Stimulated activated CD8-positive, alpha-beta memory T cell treated with anti-CD3 and anti-CD28 coated beads, Interleukin-12 subunit alpha, Interleukin-12 subunit beta, amount 100 ng/mL, for 4 hours (primary cell): ENCODE measurements at regions not wholly inside any gene's neighbourhood (a gene's known extent, or its start where the extent isn't known, plus 50 kb on each side); places are given as distances from the start of the nearest gene placed in this dataset.
"Not testable (repeated sequence)": the region's sequence is repeated elsewhere in the genome, so short reads cannot be mapped to it uniquely, and the experiment has no call there.

Experiments
- DNase-seq: peaks from one replicate; pipeline ENCODE4 v3.0.0-alpha.2; 2020; ENCODE audit warnings: low read depth

- DNase-seq: not testable (repeated sequence)
Observed at GRCh38 chr15:20267051-20267730, 274.4 kb downstream of the GOLGA6L6 start.

DNA sequence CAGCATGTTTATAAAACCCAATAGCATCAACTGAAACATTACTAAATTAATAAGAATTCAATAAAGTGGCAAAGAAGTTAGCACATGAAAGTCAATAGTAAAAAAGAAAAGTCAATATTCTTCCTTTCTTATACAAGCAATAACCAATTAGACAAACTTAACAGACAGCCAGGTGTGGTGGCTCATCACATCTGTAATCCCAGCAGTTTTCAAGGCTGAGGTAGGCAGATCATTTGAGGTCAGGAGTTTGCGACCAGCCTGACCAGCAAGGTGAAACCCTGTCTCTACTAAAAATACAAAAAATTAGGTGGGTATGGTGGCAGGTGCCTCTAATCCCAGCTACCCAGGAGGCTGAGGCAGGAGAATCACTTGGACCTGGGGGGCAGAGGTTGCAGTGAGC is 275.9 kb downstream of the GOLGA6L6 start:
- DNase-seq: not testable (repeated sequence)

DNA sequence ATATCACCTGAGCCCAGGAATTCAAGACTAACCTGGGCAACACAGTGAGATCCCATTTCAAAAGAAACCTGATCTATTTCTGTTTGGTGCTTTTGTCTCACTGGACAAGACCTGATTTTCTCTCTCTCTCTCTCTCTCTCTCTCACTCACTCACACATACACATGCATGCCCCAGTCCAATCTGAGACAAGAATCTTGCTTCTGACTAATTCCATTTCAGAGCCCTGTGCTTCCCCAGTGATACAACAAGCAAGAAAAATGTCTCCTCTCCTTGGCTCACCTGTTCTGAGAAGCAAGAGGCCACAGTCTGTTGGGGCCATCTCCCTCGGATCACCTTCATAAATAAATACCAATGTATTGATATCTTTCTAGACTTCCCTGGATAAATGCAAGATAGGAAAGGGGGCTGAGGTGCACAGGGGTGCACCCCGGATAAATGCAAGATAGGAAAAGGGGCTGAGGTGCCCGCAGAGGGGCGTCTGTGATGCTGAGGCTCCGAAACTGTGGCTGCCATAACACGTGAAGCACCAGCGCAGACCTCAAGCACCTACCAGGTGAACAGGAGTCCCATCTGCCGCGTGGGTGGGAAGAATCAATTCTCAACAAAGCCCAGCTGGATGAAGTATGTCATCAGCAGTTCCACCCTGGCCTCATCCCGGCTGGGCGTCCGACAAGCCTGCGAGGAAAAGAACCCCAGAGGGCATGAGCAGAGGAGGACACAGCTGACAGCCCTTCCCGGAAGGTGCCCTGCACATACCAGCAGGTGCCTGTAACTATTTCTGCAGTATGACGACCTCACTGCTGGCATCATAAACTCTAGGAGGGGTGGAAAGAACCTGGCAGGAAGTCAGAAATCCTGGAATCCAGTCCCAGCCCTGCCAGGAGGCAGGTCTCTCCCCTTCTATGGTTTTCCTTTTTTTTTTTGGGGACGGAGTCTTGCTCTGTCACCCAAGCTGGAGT is 280.0 kb downstream of the GOLGA6L6 start:
- DNase-seq: not testable (repeated sequence)

DNA sequence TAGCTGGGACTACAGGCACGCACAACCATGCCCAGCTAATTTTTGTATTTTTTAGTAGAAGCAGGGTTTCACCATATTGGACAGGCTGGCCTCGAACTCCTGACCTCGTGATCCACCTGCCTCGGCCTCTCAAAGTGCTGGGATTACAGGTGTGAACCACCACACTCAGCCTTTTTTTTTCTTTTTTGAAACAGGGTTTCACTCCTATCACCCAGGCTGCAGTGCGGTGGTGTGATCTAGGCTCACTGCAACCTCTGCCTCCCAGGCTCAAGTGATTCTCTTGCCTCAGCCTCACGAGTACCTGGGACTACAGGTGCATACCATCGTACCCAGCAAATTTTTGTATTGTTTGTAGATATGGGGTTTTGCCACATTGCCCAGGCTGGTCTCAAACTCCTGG is 280.9 kb downstream of the GOLGA6L6 start:
- not testable (repeated sequence) for DNase-seq

DNA sequence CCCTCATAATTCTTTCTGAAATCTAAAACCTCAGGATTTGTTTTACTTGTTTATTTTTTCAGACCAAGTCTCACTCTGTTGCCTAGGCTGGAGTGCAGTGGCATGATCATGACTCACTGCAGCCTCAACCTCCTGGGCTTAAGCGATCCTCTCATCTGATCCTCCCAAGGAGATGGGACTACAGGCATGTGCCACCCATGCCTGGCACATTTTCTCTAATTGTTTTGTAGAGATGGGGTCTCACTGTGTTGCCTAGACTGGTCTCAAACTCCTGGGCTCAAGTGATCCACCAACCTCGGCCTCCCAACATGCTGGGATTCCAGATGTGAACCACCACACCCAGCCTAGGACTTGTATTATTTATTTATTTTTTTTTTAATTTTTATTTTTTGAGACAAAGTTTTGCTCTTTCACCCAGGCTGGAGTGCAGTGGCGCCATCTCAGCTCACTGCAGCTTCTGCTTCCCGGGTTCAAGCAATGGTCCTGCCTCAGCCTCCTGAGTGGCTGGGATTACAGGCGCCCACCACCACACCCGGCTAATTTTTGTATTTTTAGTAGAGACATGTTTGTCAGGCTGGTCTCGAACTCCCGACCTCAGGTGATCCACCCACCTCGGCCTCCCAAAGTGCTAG is 281.9 kb downstream of the GOLGA6L6 start:
- not testable (repeated sequence) for DNase-seq

DNA sequence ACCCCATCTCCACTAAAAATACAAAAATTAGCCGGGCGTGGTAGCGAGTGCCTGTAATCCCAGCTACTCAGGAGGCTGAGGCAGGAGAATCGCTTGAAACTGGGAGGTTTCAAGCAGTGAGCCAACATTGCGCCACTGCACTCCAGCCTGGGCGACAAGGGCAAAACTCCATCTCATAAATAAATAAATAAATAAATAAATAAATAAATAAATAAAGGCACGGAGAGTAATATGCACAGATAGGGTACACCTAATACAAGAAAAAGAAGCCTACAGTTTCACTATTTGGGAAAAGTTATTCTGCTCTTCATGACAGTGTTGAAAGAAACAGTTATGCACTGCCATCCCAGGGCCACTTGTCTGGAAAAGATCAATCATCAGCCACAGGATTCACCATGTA is 285.2 kb downstream of the GOLGA6L6 start:
- not testable (repeated sequence) for DNase-seq

- DNase-seq: not testable (repeated sequence)
Observed at GRCh38 chr15:20255641-20256040, 286.0 kb downstream of the GOLGA6L6 start.

- DNase-seq: not testable (repeated sequence)
Observed at GRCh38 chr15:20253047-20253615, 288.5 kb downstream of the GOLGA6L6 start.

GRCh38 chr15:20252040-20252439 is 289.6 kb downstream of the GOLGA6L6 start:
- not testable (repeated sequence) for DNase-seq

- DNase-seq: not testable (repeated sequence)
Observed at GRCh38 chr15:20251214-20252005, 290.2 kb downstream of the GOLGA6L6 start.

DNA sequence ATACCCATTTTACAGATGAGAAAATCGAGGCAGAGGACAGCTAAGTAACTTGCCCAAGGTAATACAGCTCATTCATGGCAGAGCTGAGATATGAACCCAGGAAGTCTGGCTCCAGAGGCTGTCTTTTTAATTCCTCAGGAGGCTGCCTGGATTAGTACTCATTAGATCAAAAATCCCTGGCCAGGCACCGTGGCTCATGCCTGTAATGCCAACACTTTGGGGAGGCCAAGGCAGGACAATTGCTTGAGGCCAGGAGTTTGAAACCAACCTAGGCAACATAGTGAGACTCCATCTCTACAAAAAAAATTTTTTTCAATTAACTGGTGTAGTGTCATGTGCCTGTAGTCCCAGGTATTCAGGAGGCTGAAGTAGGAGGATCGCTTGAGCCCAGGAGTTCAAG is 291.4 kb downstream of the GOLGA6L6 start:
- not testable (repeated sequence) for DNase-seq

- not testable (repeated sequence) for DNase-seq
Observed at GRCh38 chr15:20249677-20249970, 292.0 kb downstream of the GOLGA6L6 start.

DNA sequence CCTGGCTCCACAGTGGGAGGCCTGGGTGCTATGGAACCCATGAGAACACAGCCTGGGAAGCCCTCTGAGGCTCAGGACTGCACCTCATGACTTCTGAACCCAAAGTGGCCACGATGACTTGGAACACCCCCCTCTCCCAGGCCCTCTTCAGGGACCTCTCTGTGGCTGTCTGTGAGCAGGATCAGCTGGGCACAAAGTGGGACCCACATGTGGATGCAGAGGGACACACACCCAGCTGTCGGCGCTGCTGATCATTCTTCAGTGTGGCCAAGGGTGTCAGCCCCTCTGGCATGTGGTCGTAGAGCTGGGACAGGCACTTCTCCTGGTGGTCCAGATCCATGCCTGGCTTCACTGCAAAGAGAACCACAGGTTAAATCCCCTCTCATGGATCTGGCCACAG is 293.2 kb downstream of the GOLGA6L6 start:
- DNase-seq: not testable (repeated sequence)

GRCh38 chr15:20247137-20247536 is 294.5 kb downstream of the GOLGA6L6 start:
- DNase-seq: not testable (repeated sequence)

- not testable (repeated sequence) for DNase-seq
Observed at GRCh38 chr15:20246624-20247023, 295.0 kb downstream of the GOLGA6L6 start.

GRCh38 chr15:20245856-20246255 is 295.7 kb downstream of the GOLGA6L6 start:
- not testable (repeated sequence) for DNase-seq

GRCh38 chr15:20244792-20245191 is 296.8 kb downstream of the GOLGA6L6 start:
- DNase-seq: not testable (repeated sequence)

GRCh38 chr15:20243486-20244240 is 297.9 kb downstream of the GOLGA6L6 start:
- DNase-seq: not testable (repeated sequence)

GRCh38 chr15:20240366-20240917 is 301.2 kb downstream of the GOLGA6L6 start:
- not testable (repeated sequence) for DNase-seq

DNA sequence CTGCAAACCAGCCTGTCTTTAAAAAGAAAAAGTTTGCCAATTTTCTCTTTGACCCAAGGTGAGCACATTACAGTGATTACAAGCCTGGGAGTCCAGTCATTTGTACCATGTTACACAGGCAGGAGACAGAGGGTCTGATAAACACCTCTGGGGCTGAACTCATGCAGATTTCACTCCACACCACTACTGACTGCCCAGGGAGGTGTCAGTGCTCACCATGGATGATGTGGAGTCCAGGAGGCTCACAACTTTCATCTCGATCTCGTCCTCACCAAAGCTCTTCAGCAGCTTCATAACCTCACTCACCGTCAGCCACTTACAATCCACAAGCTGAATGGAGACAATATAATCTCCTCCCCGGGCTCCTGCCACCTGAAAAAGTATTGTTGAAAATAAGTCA is 302.4 kb downstream of the GOLGA6L6 start:
- not testable (repeated sequence) for DNase-seq
